CD4-positive, alpha-beta T cell (primary cell): ENCODE measurements at regions not wholly inside any gene's neighbourhood (a gene's known extent, or its start where the extent isn't known, plus 50 kb on each side); places are given as distances from the start of the nearest gene placed in this dataset.

Source experiments
- ATAC-seq: fragments of 200-7000 bp; cut with Tn5 transposase; one replicate; pipeline ENCODE4 v1.10.0; 2022; ENCODE audit warnings: mild to moderate bottlenecking; ENCODE audit not compliant: poor library complexity
- CTCF ChIA-PET: fragments of 350-600 bp; sonication (Branson Sonifier 250); formaldehyde crosslinking; loops from one replicate; lab custom pipeline; 2021; ENCODE audit warnings: antibody characterized with exemption, inconsistent platforms; lab: Charles Lee
- POLR2A ChIA-PET: fragments of 350-600 bp; sonication (Branson Sonifier 250); formaldehyde crosslinking; loops from one replicate; lab custom pipeline; 2021; ENCODE audit warnings: antibody characterized with exemption, inconsistent platforms; lab: Charles Lee
- DNase-seq, 14 experiments: peaks; one replicate each; pipeline ENCODE4 v3.0.0-alpha.2; 2013 to 2020; ENCODE audit warnings: mixed read lengths in 2 of 14
- H3K27ac ChIP-seq, 2 donors: one replicate each; pipeline versions ENCODE4 v1.5.1 to v1.7.0; 2013; ENCODE audit warnings: low read length in 2 of 2, low read depth in 1 of 2, mild to moderate bottlenecking in 1 of 2
- H3K27me3 ChIP-seq, 2 experiments: 1 replicate in 1 of 2; 2 replicates in 1 of 2; pipeline versions ENCODE4 v1.6.1 to v1.7.0; 2013; ENCODE audit warnings: low read length in 2 of 2, control low read depth in 1 of 2, mild to moderate bottlenecking in 1 of 2, moderate library complexity in 1 of 2; ENCODE audit not compliant: insufficient read depth in 2 of 2, control insufficient read depth in 1 of 2
- H3K36me3 ChIP-seq: one replicate; pipeline ENCODE4 v1.6.1; 2013; ENCODE audit warnings: low read length, control low read depth; ENCODE audit not compliant: insufficient read depth
- H3K4me1 ChIP-seq: one replicate; pipeline ENCODE4 v1.6.1; 2013; ENCODE audit warnings: low read length, control low read depth; ENCODE audit not compliant: insufficient read depth
- H3K4me3 ChIP-seq: one replicate; pipeline ENCODE4 v1.5.1; 2013; ENCODE audit warnings: mild to moderate bottlenecking, low read length, moderate library complexity
- H3K9me3 ChIP-seq, 2 experiments: 1 replicate in 1 of 2; 2 replicates in 1 of 2; pipeline versions ENCODE4 v1.6.1 to v1.7.0; 2013; ENCODE audit warnings: low read length in 2 of 2, mild to moderate bottlenecking in 2 of 2, control low read depth in 1 of 2, moderate library complexity in 1 of 2; ENCODE audit not compliant: control insufficient read depth in 1 of 2, insufficient read depth in 1 of 2
- H3K27ac Mint-ChIP-seq: one replicate; pipeline ENCODE4 v1.8.0; 2020; ENCODE audit warnings: mixed read lengths
- H3K27me3 Mint-ChIP-seq: one replicate; pipeline ENCODE4 v1.8.0; 2021; ENCODE audit warnings: mixed read lengths
- H3K36me3 Mint-ChIP-seq: one replicate; pipeline ENCODE4 v1.8.0; 2021; ENCODE audit warnings: low read depth, mixed read lengths
- H3K4me1 Mint-ChIP-seq: one replicate; pipeline ENCODE4 v1.8.0; 2021; ENCODE audit warnings: low read depth, mixed read lengths
- H3K4me3 Mint-ChIP-seq: one replicate; pipeline ENCODE4 v1.8.0; 2020; ENCODE audit warnings: mild to moderate bottlenecking, mixed read lengths
- H3K9me3 Mint-ChIP-seq: one replicate; pipeline ENCODE4 v1.8.0; 2020; ENCODE audit warnings: mixed read lengths
- intact Hi-C, 2 experiments: fragments of 100-400 bp; cut with DNase I in 1 of 2; cut with micrococcal nuclease in 1 of 2; formaldehyde crosslinking; loops; one replicate each; pipeline versions ENCODE4 v1.15.1 to v1.9.0; 2023 to 2025; cut with DNase I, micrococcal nuclease
- TF ChIP-seq, protein P1 (sequence below): fragments of 200-600 bp; IDR thresholded peaks from one replicate; pipeline ENCODE4 v1.8.0; 2022; ENCODE audit warnings: antibody characterized with exemption, mild to moderate bottlenecking

DNA sequence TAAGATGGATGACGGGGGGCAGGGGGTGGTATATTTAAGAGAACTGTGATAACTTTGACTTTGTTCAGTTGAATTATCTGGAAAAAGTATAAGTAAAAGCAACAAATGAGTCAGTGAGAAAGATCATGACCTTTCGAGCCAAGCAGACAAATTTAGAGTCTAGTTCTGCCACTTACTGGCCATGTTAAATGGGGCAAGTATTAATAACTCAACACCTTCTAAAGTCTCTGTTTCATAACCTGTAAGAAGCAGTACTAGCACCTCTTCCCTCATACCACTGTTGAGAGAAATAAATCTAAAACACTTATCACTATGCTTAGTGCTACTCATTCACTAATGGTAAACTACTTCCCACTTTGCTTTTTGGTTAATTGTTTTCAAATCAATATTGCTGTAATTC lies 604.4 kb upstream of the LRRN3 start:
- H3K36me3 Mint-ChIP-seq, result no peaks in the 10 kb centered on the region
- ChIA-PET CTCF (no interaction called here), POLR2A (no interaction called here)
- intact Hi-C loops, result no loop called here
- TF ChIP-seq, protein P1, sequence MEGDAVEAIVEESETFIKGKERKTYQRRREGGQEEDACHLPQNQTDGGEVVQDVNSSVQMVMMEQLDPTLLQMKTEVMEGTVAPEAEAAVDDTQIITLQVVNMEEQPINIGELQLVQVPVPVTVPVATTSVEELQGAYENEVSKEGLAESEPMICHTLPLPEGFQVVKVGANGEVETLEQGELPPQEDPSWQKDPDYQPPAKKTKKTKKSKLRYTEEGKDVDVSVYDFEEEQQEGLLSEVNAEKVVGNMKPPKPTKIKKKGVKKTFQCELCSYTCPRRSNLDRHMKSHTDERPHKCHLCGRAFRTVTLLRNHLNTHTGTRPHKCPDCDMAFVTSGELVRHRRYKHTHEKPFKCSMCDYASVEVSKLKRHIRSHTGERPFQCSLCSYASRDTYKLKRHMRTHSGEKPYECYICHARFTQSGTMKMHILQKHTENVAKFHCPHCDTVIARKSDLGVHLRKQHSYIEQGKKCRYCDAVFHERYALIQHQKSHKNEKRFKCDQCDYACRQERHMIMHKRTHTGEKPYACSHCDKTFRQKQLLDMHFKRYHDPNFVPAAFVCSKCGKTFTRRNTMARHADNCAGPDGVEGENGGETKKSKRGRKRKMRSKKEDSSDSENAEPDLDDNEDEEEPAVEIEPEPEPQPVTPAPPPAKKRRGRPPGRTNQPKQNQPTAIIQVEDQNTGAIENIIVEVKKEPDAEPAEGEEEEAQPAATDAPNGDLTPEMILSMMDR, result no peak
- no peak overlapping the region for H3K27ac ChIP-seq
- H3K9me3 Mint-ChIP-seq, result peaks cover 11% of the 10 kb centered on the region
- H3K27me3 ChIP-seq, result no peaks in the 10 kb centered on the region
- no peaks in the 10 kb centered on the region for H3K36me3 ChIP-seq
- DNase-seq (no peak), ATAC-seq (no peak)
- no peak overlapping the region for H3K27ac Mint-ChIP-seq
- H3K4me3 ChIP-seq, result no peak overlapping the region
- H3K4me1 Mint-ChIP-seq, result no peaks in the 10 kb centered on the region
- H3K9me3 ChIP-seq, result no peaks in the 10 kb centered on the region
- H3K27me3 Mint-ChIP-seq, result peaks cover 3% of the 10 kb centered on the region
- no peaks in the 10 kb centered on the region for H3K4me1 ChIP-seq
- H3K4me3 Mint-ChIP-seq, result no peak overlapping the region

DNA sequence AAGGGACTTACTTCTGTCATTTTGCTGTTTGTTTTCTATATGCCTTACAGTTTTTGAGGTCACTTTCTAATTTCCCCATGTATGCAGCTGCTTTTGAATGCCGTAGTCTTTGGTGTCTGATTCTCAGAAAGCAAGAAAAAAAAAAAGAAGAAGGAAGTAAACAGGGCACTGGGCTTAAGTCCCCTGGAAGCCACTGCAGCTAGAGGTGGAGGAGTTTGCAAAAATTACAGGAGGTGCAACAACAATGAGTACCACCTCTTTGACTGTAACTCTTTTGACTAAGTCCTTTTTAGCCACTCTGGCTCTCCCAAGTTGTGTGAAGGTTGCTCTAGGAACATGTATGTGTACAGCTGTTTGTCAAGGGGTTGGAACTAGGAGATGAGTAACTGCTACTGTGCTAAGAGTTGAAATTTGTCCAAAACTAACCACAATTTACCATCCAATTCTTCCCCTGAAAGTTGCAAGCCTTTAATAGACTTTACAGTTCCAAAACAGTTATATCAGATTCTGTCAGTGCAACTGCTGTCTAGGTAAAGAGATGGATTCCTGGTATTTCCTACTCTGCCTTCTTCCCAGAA lies 588.0 kb upstream of the LRRN3 start:
- CTCF ChIA-PET, result no interaction called here
- intact Hi-C loops, result no loop called here

DNA sequence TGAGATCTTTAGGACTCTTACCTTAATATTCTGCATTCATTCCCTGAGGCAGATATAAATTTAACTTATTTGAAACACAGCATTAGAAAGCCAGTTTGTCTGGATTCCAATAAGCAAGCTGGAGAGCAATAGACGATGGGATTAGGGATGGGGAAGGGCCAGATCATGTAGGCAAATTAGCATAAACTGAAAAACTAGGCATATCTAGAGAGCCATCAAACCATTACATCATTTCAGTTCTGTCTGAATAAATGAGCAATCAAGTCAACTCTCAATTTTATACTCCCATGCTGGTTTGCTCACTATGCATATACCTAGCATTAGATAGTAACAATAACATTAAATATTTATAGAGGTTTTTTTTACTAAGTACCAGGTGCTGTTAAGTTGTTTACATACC lies 583.6 kb upstream of the LRRN3 start:
- no peaks in the 10 kb centered on the region for H3K4me1 Mint-ChIP-seq
- no peaks in the 10 kb centered on the region for H3K9me3 ChIP-seq
- TF ChIP-seq, protein P1, result no peak
- ATAC-seq, result no peak
- intact Hi-C loops, result no loop called here
- no peak overlapping the region for H3K4me3 Mint-ChIP-seq
- ChIA-PET CTCF (no interaction called here), POLR2A (no interaction called here)
- H3K36me3 Mint-ChIP-seq, result no peaks in the 10 kb centered on the region
- H3K4me1 ChIP-seq, result no peaks in the 10 kb centered on the region
- H3K9me3 Mint-ChIP-seq, result peaks cover 2% of the 10 kb centered on the region
- H3K27me3 ChIP-seq, result no peaks in the 10 kb centered on the region
- no peak overlapping the region for H3K4me3 ChIP-seq
- no peak overlapping the region for H3K27ac Mint-ChIP-seq
- H3K27me3 Mint-ChIP-seq, result no peaks in the 10 kb centered on the region
- no peaks in the 10 kb centered on the region for H3K36me3 ChIP-seq
- no peak for DNase-seq
- no peak overlapping the region for H3K27ac ChIP-seq

More for the DNA sequence above, 588.0 kb upstream of the LRRN3 start:
- DNase-seq, result no peak
- Histone ChIP-seq H3K36me3 (no peaks in the 10 kb centered on the region), H3K4me1 (no peaks in the 10 kb centered on the region), H3K9me3 (no peaks in the 10 kb centered on the region), H3K27ac (no peak overlapping the region), H3K4me3 (no peak overlapping the region), H3K27me3 (no peaks in the 10 kb centered on the region)
- H3K4me3 Mint-ChIP-seq, result no peak overlapping the region
- H3K27ac Mint-ChIP-seq, result no peak overlapping the region
- ATAC-seq, result no peak
- H3K36me3 Mint-ChIP-seq, result no peaks in the 10 kb centered on the region
- H3K9me3 Mint-ChIP-seq, result peaks cover 2% of the 10 kb centered on the region
- TF ChIP-seq, protein P1, result no peak
- H3K4me1 Mint-ChIP-seq, result no peaks in the 10 kb centered on the region
- POLR2A ChIA-PET, result no interaction called here
- no peaks in the 10 kb centered on the region for H3K27me3 Mint-ChIP-seq
